Testis (tissue), 2 donors: ENCODE measurements at regions not wholly inside any gene's neighbourhood (a gene's known extent, or its start where the extent isn't known, plus 50 kb on each side); places are given as distances from the start of the nearest gene placed in this dataset.

Source experiments
- POLR2A ChIP-seq: fragments of 450-650 bp; IDR thresholded peaks from one replicate; pipeline ENCODE4 v1.6.1; 2017; ENCODE audit warnings: antibody characterized with exemption, mild to moderate bottlenecking, moderate library complexity
- TF ChIP-seq, protein P1 (sequence below), 3 experiments: fragments of 450-650 bp in 2 of 3; fragments of 200-600 bp in 1 of 3; sonication (generic) in 1 of 3; IDR thresholded peaks; one replicate each; pipeline ENCODE4 v1.5.1; 2016 to 2019; ENCODE audit warnings: antibody characterized with exemption in 3 of 3, mild to moderate bottlenecking in 2 of 3, moderate library complexity in 1 of 3

- TF ChIP-seq POLR2A: no peak
- TF ChIP-seq, protein P1, sequence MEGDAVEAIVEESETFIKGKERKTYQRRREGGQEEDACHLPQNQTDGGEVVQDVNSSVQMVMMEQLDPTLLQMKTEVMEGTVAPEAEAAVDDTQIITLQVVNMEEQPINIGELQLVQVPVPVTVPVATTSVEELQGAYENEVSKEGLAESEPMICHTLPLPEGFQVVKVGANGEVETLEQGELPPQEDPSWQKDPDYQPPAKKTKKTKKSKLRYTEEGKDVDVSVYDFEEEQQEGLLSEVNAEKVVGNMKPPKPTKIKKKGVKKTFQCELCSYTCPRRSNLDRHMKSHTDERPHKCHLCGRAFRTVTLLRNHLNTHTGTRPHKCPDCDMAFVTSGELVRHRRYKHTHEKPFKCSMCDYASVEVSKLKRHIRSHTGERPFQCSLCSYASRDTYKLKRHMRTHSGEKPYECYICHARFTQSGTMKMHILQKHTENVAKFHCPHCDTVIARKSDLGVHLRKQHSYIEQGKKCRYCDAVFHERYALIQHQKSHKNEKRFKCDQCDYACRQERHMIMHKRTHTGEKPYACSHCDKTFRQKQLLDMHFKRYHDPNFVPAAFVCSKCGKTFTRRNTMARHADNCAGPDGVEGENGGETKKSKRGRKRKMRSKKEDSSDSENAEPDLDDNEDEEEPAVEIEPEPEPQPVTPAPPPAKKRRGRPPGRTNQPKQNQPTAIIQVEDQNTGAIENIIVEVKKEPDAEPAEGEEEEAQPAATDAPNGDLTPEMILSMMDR (IDR thresholded peaks at IDR 0.05): no peak
Measured at GRCh38 chr11:16610213-16610737, 128.2 kb upstream of the C11orf58 start.
